Astrocyte of the spinal cord (primary cell): ENCODE measurements at regions not wholly inside any gene's neighbourhood (a gene's known extent, or its start where the extent isn't known, plus 50 kb on each side); places are given as distances from the start of the nearest gene placed in this dataset.
"Not testable (repeated sequence)": the region's sequence is repeated elsewhere in the genome, so short reads cannot be mapped to it uniquely, and the experiment has no call there.

Experiments used
- DNase-seq: peaks from one replicate; pipeline ENCODE4 v3.0.0; 2011; ENCODE audit warnings: low read depth, low spot score
- H3K4me3 ChIP-seq: 2 replicates; pipeline ENCODE4 v1.5.1; 2011; ENCODE audit warnings: low read depth, mild to moderate bottlenecking, low read length, moderate library complexity
- CTCF ChIP-seq: IDR thresholded peaks from 2 replicates; pipeline ENCODE4 v1.5.1; 2012; ENCODE audit warnings: low read depth, mild to moderate bottlenecking, low read length, inconsistent platforms
- in situ Hi-C: cut with HindIII; loops from 2 replicates; pipeline ENCODE4 v1.10.0; 2017; ENCODE audit warnings: low sequenced_read_pairs

GRCh38 chr20:40628877-40629276 lies 60.2 kb downstream of the MAFB start:
- H3K4me3 ChIP-seq, result no peak overlapping the region

GRCh38 chr20:40619053-40619452 lies 70.0 kb downstream of the MAFB start:
- H3K4me3 ChIP-seq, in situ Hi-C loops, DNase-seq: not testable (repeated sequence)

More at GRCh38 chr20:40628877-40629276, 60.2 kb downstream of the MAFB start:
- in situ Hi-C loops, result no loop called here
- peak; percentile 22 for DNase-seq
- TF ChIP-seq CTCF, result no peak

GRCh38 chr20:40617594-40617993 lies 71.4 kb downstream of the MAFB start:
- no peak for TF ChIP-seq CTCF
- in situ Hi-C loops, result no loop called here
- no peak for DNase-seq
- H3K4me3 ChIP-seq, result no peak overlapping the region

- no peak overlapping the region for H3K4me3 ChIP-seq
- no peak for TF ChIP-seq CTCF
- in situ Hi-C loops, result no loop called here
- DNase-seq, result no peak
Observed at GRCh38 chr20:40612837-40613236, 76.2 kb downstream of the MAFB start.

- H3K4me3 ChIP-seq, result no peak overlapping the region
- in situ Hi-C loops, result no loop called here
- DNase-seq, result no peak
- no peak for TF ChIP-seq CTCF
Observed at GRCh38 chr20:40612247-40612646, 76.8 kb downstream of the MAFB start.

- no peak overlapping the region for H3K4me3 ChIP-seq
- in situ Hi-C loops, result no loop called here
- no peak for TF ChIP-seq CTCF
- no peak for DNase-seq
Observed at GRCh38 chr20:40610730-40611129, 78.3 kb downstream of the MAFB start.

GRCh38 chr20:40607927-40608326 lies 81.1 kb downstream of the MAFB start:
- TF ChIP-seq CTCF, result no peak
- DNase-seq, result no peak
- in situ Hi-C loops, result no loop called here
- no peak overlapping the region for H3K4me3 ChIP-seq
